ENCODE measurements at regions not wholly inside any gene's neighbourhood (a gene's known extent, or its start where the extent isn't known, plus 50 kb on each side); places are given as distances from the start of the nearest gene placed in this dataset.

- no TSS peak for BruUV-seq (replicated peaks)
- H3K27me3 ChIP-seq (replicated peaks; ENCODE audit: insufficient read depth, low read depth, low read length, poor library complexity) = peaks cover 39% of the 10 kb centered on the region
These were observed 159.6 kb upstream of the PMEPA1 start for GRCh38 chr20:57869291-57869950.

GRCh38 chr20:57868310-57868709 is 158.5 kb upstream of the PMEPA1 start:
- Histone ChIP-seq H3K36me3 (ENCODE audit: insufficient read depth, low read length, poor library complexity, severe bottlenecking) (no peaks in the 10 kb centered on the region), H3K27ac (ENCODE audit: low read depth, low read length, poor library complexity, severe bottlenecking) (no peak overlapping the region), H3K4me3 (ENCODE audit: low read depth, low read length, poor library complexity, severe bottlenecking) (no peak overlapping the region), H3K4me1 (ENCODE audit: insufficient read depth, low read length, poor library complexity, severe bottlenecking) (no peaks in the 10 kb centered on the region), H3K27me3 (replicated peaks; ENCODE audit: insufficient read depth, low read depth, low read length, poor library complexity) (peaks cover 43% of the 10 kb centered on the region), H3K9me3 (ENCODE audit: low read depth, low read length, poor library complexity, severe bottlenecking) (no peaks in the 10 kb centered on the region)
- no peak for DNase-seq (ENCODE audit: low spot score)
- POLR2A ChIA-PET (ENCODE audit: low non-redundant PET) = no interaction called here
- BruUV-seq (replicated peaks) = no TSS peak
- CTCF ChIA-PET = no interaction called here
- no peak for TF ChIP-seq EZH2 (IDR thresholded peaks at IDR 0.05; ENCODE audit: borderline replicate concordance, low read depth, low read length, poor library complexity, severe bottlenecking)
- TF ChIP-seq CTCF (conservative IDR thresholded peaks at IDR 0.05; ENCODE audit: low read depth, low read length) = no peak
- intact Hi-C loops (cut with micrococcal nuclease; ENCODE audit: unreplicated experiment) = no loop called here

More at GRCh38 chr20:57869291-57869950, 159.6 kb upstream of the PMEPA1 start:
- no peaks in the 10 kb centered on the region for H3K36me3 ChIP-seq (ENCODE audit: insufficient read depth, low read length, poor library complexity, severe bottlenecking)
- TF ChIP-seq EZH2 (IDR thresholded peaks at IDR 0.05; ENCODE audit: borderline replicate concordance, low read depth, low read length, poor library complexity, severe bottlenecking) (no peak), CTCF (conservative IDR thresholded peaks at IDR 0.05; ENCODE audit: low read depth, low read length) (no peak)
- intact Hi-C loops (cut with micrococcal nuclease; ENCODE audit: unreplicated experiment) = no loop called here
- ChIA-PET POLR2A (ENCODE audit: low non-redundant PET) (no interaction called here), CTCF (no interaction called here)
- H3K9me3 ChIP-seq (ENCODE audit: low read depth, low read length, poor library complexity, severe bottlenecking) = no peaks in the 10 kb centered on the region
- H3K27ac ChIP-seq (ENCODE audit: low read depth, low read length, poor library complexity, severe bottlenecking) = no peak overlapping the region
- no peak for DNase-seq (ENCODE audit: low spot score)
- H3K4me3 ChIP-seq (ENCODE audit: low read depth, low read length, poor library complexity, severe bottlenecking) = no peak overlapping the region
- H3K4me1 ChIP-seq (ENCODE audit: insufficient read depth, low read length, poor library complexity, severe bottlenecking) = no peaks in the 10 kb centered on the region

- Histone ChIP-seq H3K4me3 (ENCODE audit: low read depth, low read length, poor library complexity, severe bottlenecking) (no peak overlapping the region), H3K27ac (ENCODE audit: low read depth, low read length, poor library complexity, severe bottlenecking) (no peak overlapping the region), H3K4me1 (ENCODE audit: insufficient read depth, low read length, poor library complexity, severe bottlenecking) (no peaks in the 10 kb centered on the region), H3K36me3 (ENCODE audit: insufficient read depth, low read length, poor library complexity, severe bottlenecking) (no peaks in the 10 kb centered on the region), H3K9me3 (ENCODE audit: low read depth, low read length, poor library complexity, severe bottlenecking) (no peaks in the 10 kb centered on the region), H3K27me3 (replicated peaks; ENCODE audit: insufficient read depth, low read depth, low read length, poor library complexity) (peaks cover 43% of the 10 kb centered on the region)
- ChIA-PET CTCF (no interaction called here), POLR2A (ENCODE audit: low non-redundant PET) (no interaction called here)
- DNase-seq (ENCODE audit: low spot score) = no peak
- no TSS peak for BruUV-seq (replicated peaks)
- intact Hi-C loops (cut with micrococcal nuclease; ENCODE audit: unreplicated experiment) = no loop called here
- TF ChIP-seq CTCF (conservative IDR thresholded peaks at IDR 0.05; ENCODE audit: low read depth, low read length) (no peak), EZH2 (IDR thresholded peaks at IDR 0.05; ENCODE audit: borderline replicate concordance, low read depth, low read length, poor library complexity, severe bottlenecking) (no peak)
These were observed 158.0 kb upstream of the PMEPA1 start for GRCh38 chr20:57867807-57868206.
